ENCODE measurements at regions not wholly inside any gene's neighbourhood (a gene's known extent, or its start where the extent isn't known, plus 50 kb on each side); places are given as distances from the start of the nearest gene placed in this dataset.

GRCh38 chr14:89037065-89037464, 212.6 kb downstream of the TTC8 start:
- ChIA-PET POLR2A (no interaction called here), CTCF (ENCODE audit: unreplicated experiment) (no interaction called here)
- Histone ChIP-seq H2AFZ (ENCODE audit: low read length) (no peak overlapping the region), H3K36me3 (ENCODE audit: insufficient read depth, low read length) (no peaks in the 10 kb centered on the region), H3K4me1 (ENCODE audit: insufficient read depth, low read length, poor library complexity, severe bottlenecking) (no peaks in the 10 kb centered on the region), H3K27ac (ENCODE audit: low read depth, low read length, poor library complexity, severe bottlenecking) (no peak overlapping the region), H3K4me2 (ENCODE audit: low read length) (no peak overlapping the region), H3K9me2 (ENCODE audit: insufficient read depth, low read length) (no peaks in the 10 kb centered on the region), H3K4me3 (ENCODE audit: low read depth, low read length, poor library complexity, severe bottlenecking) (no peak overlapping the region), H3K9me3 (ENCODE audit: low read length) (no peaks in the 10 kb centered on the region; the same call in 1 of the 2 replicates), H3K79me2 (ENCODE audit: insufficient read depth, low read depth, low read length) (no peaks in the 10 kb centered on the region), H4K20me1 (ENCODE audit: insufficient read depth, low read length) (no peaks in the 10 kb centered on the region)
- TF ChIP-seq, protein P1, sequence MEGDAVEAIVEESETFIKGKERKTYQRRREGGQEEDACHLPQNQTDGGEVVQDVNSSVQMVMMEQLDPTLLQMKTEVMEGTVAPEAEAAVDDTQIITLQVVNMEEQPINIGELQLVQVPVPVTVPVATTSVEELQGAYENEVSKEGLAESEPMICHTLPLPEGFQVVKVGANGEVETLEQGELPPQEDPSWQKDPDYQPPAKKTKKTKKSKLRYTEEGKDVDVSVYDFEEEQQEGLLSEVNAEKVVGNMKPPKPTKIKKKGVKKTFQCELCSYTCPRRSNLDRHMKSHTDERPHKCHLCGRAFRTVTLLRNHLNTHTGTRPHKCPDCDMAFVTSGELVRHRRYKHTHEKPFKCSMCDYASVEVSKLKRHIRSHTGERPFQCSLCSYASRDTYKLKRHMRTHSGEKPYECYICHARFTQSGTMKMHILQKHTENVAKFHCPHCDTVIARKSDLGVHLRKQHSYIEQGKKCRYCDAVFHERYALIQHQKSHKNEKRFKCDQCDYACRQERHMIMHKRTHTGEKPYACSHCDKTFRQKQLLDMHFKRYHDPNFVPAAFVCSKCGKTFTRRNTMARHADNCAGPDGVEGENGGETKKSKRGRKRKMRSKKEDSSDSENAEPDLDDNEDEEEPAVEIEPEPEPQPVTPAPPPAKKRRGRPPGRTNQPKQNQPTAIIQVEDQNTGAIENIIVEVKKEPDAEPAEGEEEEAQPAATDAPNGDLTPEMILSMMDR (conservative IDR thresholded peaks at IDR 0.05; ENCODE audit: low read length), result no peak
- TF ChIP-seq EZH2phosphoT487 (IDR thresholded peaks at IDR 0.05; ENCODE audit: borderline replicate concordance, low read depth, low read length), result no peak
- DNase-seq (ENCODE audit: low spot score), result no peak
- intact Hi-C loops (cut with micrococcal nuclease; ENCODE audit: unreplicated experiment), result no loop called here
- BruUV-seq (replicated peaks), result no TSS peak

DNA sequence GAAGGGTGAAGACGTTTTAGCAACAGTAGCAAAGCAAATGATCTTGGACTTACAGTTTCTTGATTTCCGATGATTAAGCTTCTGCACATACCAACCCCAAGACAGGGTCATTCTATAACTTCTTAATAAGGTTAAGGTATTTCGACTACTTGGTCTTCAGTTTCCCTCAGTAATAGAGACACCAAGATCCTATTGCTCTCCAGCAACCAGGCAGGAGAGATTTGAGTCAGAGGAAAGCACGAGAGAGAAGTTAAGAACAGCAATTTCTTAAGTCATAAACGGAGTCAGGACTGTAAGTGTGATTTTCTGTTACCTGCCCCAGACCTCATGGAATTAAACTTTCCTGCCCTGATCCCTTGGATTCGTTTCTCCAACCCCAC, 215.6 kb downstream of the TTC8 start:
- CTCF ChIA-PET (ENCODE audit: unreplicated experiment), result interaction anchor here (1.0 kb wide), 1 partner anchor 10 kb away, joined by 4 read pairs; no protein-coding TSS in a partner anchor
- H3K4me3 ChIP-seq (ENCODE audit: low read depth, low read length, poor library complexity, severe bottlenecking), result no peak overlapping the region
- POLR2A ChIA-PET, result no interaction called here

More for the DNA sequence above, 215.6 kb downstream of the TTC8 start:
- H3K4me1 ChIP-seq (ENCODE audit: insufficient read depth, low read length, poor library complexity, severe bottlenecking), result no peaks in the 10 kb centered on the region
- H3K79me2 ChIP-seq (ENCODE audit: insufficient read depth, low read depth, low read length), result no peaks in the 10 kb centered on the region
- peaks cover 5% of the 10 kb centered on the region; the same call in 1 of the 2 replicates for H3K9me3 ChIP-seq (ENCODE audit: low read length)
- intact Hi-C loops (cut with micrococcal nuclease; ENCODE audit: unreplicated experiment), result loop anchor here (1.0 to 10.0 kb wide), 5 partner anchors 137 to 875 kb away; partner anchors contain the start of gene FOXN3
- H4K20me1 ChIP-seq (ENCODE audit: insufficient read depth, low read length), result no peaks in the 10 kb centered on the region
- no TSS peak for BruUV-seq (replicated peaks)
- H3K9me2 ChIP-seq (ENCODE audit: insufficient read depth, low read length), result no peaks in the 10 kb centered on the region
- H3K36me3 ChIP-seq (ENCODE audit: insufficient read depth, low read length), result no peaks in the 10 kb centered on the region
- no peak for DNase-seq (ENCODE audit: low spot score)
- H2AFZ ChIP-seq (ENCODE audit: low read length), result no peak overlapping the region
- TF ChIP-seq, protein P1 (conservative IDR thresholded peaks at IDR 0.05; ENCODE audit: low read length), result no peak
- TF ChIP-seq EZH2phosphoT487 (IDR thresholded peaks at IDR 0.05; ENCODE audit: borderline replicate concordance, low read depth, low read length), result no peak
- H3K4me2 ChIP-seq (ENCODE audit: low read length), result no peak overlapping the region
- no peak overlapping the region for H3K27ac ChIP-seq (ENCODE audit: low read depth, low read length, poor library complexity, severe bottlenecking)
